GM04503 (cell line): ENCODE measurements at regions not wholly inside any gene's neighbourhood (a gene's known extent, or its start where the extent isn't known, plus 50 kb on each side); places are given as distances from the start of the nearest gene placed in this dataset.

ENCODE experiments used
- DNase-seq: peaks from one replicate; pipeline ENCODE4 v3.0.0-alpha.2; 2012; ENCODE audit warnings: low read depth

DNA sequence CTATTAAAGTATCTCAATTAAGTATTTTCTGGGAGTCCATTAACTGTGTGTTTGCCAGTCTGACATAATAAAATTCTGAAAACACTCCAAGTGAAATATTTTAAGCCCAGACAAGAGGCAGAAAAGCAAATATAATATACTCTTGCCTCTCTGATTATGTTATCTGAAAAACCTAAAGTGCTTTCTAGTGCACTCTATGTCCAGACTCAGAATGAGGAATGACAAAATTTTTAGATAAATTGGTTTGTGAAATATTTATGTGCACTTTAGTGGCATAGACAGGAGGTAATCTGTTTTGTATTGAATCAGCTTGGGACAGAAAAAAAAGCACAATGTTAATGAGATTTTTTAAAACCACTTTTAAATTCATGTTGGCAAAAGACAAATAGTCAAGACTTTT is 508.2 kb upstream of the SUCLG2 start:
- DNase-seq, result no peak

DNA sequence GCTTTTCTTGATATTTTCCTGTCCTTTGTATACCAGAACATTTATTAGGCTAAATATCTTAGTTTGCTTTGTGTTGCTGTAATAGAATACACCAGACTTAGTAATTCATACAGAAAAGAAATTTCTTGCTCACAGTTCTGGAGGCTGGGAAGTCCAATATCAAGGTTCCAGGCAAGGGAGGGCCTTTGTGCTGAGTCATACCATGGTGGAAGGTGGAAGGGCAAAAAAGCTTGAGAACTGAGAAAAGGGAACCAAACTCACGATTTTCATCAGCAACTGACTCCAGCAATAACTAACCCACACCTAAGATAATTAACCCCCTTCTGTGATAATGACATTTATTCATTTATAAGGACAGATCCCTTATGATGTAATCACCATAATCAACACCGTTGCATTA is 496.9 kb upstream of the SUCLG2 start:
- no peak for DNase-seq

DNA sequence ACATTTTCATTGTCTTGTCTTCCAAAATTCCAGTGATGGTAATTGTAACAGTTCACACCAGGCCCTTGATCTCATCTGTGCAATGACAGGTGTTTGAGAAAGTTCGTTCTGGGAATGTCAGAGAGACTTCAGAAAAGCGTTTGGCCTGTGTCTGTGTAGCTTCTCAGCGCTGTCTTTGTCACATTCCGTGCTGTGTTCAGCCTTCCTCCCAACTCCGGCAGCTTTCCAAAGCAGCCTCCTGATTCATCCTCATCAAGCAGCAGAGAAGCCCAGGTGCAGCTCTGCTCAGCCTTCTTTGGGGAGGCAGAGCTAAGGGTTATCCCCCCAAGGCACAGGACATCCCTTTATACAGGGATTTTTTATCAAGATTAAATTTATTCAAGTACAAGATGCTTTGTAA is 494.0 kb upstream of the SUCLG2 start:
- DNase-seq, result no peak

DNA sequence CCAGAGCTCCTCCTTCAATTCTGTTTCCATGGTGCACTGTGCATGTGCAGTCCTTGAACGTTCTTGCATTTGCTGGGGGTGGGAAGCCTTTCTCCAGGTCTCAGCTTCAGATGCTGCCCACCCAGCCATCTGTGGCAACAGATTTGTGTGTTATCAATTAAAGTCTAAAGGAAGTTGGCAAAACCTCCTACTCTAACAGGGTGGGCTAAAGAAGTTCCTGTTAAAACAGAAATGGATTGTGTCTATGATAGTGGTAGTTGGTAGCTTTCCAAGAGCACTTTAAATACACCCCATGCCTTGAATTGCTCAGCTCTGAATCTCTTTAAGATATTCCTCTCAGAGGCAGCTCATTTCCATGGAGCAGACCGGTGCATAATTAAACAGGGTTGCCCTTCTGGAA is 488.0 kb upstream of the SUCLG2 start:
- no peak for DNase-seq

DNA sequence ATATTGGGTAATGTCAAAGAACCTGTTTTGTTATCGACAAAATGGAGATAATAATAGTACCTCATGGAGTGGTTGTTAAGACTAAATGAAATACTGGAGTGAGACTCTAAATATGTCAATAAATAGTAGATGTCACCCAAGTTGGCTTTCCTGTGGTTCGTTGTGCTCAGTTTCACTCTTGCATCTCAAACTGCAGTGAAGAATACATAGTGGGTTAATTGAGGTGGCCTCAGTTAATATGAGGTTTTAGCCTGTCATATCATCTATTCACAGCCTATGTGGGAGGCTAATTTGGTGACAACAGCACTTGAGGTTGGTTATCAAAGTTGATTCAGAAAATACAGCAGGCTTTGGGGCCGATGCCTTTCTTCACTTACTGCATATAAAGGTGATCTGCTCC is 485.5 kb upstream of the SUCLG2 start:
- DNase-seq, result no peak

DNA sequence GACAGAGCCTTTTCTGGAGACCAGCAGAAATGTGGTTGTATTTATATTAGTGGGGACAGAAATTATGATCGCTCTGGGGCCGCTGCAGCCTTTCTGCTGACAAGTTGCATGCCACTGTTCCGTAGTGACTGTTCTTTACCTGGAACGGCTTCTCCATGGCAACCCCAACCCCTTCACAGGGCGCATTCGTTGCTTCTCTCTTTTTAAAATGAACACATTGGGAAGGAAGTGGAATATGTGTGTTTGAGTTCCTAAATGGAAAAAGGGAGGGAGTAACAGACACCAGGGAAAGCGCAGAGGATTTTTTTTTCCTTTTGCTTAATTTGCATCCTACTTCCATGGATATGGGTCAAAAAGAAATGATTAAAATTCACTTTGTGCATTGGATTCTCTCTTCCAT is 482.0 kb upstream of the SUCLG2 start:
- no peak for DNase-seq

DNA sequence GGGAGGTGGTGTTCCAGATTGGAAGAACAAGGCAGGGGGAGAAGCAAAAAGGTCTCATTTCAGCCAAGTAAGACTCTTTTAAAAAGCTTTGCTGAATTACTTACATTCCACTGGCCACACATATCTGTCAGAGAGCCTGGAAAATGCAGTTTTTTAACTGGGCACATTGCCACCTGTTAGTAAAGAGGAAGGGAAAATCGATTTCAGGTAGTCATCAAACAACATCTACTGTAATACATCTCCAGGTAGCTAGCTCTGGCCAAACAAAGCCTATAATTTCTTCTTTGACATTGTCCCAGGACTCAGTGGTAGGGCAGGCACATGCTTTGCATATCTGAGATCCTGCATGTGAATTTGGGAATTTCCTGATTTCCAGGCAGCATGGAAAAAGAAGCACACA is 480.7 kb upstream of the SUCLG2 start:
- no peak for DNase-seq

DNA sequence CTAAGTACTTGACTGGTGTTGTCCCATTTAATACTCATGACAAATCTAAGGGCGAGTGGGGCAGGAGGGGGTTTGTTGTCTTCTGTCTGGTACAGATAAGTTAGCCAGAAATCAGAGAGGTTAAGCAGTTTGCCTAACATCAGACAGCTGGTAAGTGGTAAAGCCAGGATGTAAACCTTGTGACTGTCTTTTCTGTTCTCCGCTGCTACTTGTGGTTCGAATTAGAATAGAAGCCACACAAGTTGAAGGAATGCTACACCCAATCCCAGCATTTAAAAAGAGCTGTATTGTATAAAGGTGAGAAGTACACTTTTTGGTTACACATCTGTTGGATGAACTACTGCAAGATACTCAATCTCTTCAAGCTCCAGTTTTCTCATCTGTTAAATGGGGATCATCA is 474.7 kb upstream of the SUCLG2 start:
- no peak for DNase-seq

DNA sequence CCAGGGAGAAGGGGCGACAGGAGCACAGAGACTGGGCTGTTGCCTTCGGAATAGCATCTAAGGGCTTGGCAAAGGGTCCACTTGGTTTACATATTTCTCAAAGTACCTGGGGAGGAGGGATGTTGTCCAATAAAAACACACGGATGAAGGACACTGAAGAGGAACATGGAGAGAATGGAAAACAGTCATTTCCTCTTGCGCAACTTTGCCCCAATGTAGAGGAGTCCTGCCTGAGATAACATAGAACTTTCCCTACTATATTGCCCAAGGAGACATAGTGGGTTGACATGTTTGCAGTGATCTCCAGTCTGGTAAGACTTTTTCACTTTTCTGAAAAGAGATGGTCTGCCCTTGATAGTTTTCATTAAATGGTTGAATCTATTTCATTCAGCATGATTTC is 468.8 kb upstream of the SUCLG2 start:
- no peak for DNase-seq

DNA sequence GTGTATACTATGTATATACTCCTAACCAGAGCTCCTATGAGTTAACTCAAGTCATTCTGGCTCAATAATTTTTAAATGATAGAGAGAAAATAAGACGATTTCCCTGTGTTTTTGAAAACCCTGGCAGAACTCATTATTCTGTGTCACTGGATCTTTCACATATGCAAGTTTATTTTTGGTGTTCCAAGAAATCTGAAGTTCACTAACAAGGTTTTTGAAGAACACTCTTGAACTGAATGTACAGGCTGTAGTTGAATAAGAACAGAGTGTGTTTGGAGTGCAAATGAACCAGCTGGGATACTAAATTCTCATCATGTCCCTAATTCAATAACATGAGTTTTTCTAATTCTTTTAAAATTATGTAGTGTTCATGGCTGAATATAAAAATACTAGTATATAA is 466.9 kb upstream of the SUCLG2 start:
- no peak for DNase-seq

DNA sequence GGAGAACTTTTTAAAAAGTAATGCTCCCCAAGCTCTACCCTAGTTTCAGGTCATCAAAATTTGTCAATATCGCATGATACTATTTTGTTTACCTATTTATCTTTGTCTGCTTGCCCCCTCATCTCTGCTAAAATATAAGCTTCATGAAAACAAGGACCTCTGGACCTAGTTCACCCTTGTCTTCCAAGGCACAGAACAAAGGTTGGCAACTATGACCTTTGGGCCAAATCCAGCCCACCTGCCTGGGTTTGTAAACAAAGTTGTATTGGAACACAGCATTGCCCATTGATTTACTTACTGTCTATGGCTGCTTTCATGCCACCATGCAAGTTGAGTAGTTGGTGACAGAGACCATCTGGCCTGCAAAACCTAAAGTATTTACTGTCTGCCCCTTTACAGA is 462.2 kb upstream of the SUCLG2 start:
- no peak for DNase-seq

DNA sequence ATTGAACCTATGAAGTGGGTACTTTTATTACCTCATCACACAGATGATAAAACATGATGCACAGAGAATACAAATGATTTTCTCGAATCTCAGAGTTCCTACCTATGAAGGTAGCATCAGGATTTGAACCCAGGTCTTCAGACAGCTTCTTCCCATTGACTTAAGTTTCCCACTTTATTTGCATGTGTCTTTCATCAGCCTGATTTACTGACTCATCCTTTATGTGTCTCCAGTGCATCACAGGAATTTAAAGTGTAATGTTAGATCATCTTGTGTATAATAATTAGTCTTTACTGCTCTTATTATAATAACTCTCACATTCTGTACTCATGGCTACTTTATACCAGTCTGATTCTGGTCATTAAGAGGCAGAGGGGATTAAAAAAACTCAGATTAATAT is 449.4 kb upstream of the SUCLG2 start:
- no peak for DNase-seq

DNA sequence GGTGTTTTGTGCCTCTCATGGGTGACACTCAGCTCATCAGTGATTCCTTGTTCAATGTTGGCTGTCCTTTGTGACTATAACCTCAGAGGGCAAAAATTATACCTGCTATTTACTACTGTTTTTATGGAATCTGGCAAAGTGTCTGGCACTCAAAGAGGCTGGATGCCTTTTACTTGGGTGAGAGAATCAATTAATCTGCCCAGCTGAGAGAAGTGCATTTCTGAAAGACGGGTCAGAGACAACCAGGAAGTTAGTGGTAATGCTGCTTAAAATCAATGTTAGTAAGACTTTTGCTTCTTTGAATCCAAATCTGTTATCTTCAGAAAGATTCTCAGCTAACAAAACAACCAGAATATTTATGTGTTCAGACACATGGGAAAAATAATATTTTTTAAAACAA is 436.2 kb upstream of the SUCLG2 start:
- DNase-seq, result no peak

DNA sequence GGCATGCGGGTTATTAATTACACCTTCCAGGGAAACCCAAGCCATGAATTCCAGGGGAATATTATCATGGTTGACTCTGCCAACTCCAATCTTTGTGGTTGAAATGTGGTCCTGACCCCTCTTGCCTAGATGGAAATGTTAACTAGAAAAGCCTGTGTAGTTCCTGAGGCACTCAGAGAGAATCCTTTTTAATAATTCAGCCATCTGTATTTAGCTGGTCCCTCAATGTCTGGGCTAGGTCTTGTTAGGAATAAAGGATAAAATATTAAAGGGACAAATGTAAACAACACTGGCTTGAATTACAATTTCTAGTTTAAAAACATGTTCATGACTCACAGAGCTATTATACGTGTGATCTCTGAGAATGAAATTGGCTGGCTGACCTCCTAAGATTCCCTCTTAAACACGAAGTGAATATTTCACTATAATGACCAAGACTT is 435.2 kb upstream of the SUCLG2 start:
- no peak for DNase-seq

DNA sequence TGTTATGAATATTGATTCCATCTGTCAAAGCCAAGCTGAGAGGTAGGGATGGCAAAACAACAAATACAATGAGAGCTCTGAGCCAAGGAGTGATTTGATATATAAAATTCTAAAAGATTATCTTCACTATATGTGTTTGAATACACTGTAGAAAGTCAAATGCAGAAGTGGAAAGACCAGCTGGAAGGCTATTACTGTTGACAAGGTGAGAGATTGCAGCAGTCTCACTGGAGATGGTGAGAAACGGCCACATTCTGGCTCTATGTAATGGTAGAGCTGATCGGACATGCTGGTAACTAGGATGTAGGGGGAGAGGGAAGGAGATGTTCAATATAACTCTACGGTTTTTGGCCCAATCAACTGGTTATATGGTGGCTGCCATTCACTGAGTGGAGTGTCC is 434.2 kb upstream of the SUCLG2 start:
- DNase-seq, result no peak

DNA sequence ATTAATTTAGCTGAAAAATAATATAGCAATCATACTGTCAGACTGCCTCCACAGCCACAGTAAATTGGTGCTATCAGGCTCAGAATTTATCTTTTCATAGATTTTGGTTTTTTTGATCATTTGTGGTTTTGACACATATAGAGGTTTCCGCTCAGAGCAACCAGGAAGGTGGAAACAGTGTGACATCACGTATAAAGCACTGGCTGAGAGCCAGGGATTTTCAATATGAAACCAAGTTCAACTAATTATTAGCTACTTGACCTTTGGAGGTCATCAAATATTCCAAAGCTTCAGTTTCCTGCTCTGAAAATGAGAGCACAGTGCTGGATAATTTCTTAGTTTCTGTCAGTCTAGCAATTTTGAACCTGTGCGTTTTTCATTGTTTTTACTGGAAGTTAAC is 433.8 kb upstream of the SUCLG2 start:
- DNase-seq, result no peak

DNA sequence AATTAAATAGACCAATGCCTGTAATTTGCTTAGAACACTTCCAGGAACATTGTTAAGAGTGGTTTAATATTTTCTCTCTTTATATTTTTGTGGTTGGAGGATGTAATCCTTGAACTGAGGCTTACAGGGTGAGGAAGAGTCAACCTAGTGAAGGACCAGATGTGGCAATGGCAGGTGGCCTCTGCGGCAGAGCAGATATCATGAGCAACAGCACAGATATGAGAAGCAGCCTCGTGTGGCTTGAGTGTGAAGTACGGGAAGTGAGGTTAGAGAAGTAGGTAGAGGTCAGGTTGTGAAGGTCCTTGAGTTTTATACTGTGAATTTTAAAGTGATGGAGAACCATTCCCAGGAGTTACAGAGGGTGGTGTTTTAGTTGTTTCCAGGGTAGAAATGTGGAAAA is 417.6 kb upstream of the SUCLG2 start:
- DNase-seq, result no peak

DNA sequence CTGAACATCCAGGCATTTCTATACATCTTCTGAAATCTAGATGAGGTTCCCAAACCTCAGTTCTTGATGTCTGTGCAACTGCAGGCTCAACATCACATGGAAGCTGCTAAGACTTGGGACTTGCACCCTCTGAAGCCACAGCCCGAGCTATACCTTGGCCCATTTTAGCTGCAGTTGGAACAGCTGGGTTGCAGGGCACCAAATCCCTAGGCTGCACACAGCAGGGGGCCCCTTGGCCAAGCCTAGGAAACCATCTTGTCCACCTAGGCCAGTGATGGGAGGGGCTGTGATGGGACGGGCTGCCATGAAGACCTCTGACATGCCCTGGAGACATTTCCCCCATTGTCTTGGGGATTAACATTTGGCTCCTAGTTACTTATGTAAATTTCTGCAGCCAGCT is 415.8 kb upstream of the SUCLG2 start:
- DNase-seq, result no peak

DNA sequence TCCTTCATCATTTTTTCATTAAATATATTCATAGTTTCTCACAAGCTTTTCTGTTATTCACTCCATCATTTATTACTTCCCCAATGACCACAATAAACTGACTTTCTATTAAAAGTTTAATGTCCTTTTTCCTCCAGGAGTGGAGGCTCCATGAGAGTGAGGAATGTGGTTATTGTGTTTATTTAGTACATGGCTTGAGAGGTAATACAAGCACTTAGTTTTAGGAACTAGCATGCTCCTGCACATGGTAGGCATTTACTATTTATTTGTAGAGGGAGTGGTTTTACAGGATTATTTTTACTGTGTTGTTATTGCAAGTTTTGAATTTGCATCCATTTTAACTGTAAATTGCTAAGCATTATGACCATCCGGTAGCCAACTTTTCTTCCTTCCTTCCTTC is 412.9 kb upstream of the SUCLG2 start:
- DNase-seq, result no peak

DNA sequence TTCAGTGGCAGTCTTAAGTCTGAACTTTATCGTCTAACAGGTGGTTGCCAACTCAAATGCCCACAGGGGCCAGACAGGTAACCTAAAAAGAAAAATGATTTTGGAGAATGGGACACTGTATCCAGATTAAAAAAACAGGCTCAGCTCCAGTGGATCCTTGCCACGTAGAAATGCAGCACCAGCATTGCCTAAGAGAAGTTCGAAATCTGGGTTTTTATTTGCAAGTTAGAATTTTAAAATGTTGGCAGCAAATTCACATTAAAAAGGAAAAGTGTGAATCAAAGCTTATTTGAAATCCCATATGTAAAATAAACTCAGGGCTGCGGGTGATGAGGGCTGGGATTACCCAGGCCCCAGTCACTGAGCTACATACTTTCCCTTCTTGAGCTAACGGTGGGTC is 408.5 kb upstream of the SUCLG2 start:
- DNase-seq, result no peak

DNA sequence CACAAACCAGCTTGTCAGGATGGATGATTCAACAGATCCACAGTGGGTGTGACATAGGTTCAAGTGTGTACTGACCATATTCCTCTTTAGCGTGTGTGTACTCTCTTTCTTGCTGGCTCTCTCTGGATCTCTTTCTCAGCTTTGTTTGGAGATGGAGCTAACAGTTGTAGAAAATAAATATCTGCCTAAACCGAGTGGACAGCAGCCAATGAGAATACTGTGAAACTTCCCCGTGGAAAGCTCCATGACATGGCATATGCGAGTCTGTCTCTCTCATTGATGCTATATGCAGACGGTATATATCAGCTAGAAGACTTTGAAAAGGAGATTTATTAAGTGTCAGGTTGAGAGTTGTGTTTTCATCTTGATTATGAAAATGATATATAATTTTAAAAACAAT is 406.5 kb upstream of the SUCLG2 start:
- no peak for DNase-seq

DNA sequence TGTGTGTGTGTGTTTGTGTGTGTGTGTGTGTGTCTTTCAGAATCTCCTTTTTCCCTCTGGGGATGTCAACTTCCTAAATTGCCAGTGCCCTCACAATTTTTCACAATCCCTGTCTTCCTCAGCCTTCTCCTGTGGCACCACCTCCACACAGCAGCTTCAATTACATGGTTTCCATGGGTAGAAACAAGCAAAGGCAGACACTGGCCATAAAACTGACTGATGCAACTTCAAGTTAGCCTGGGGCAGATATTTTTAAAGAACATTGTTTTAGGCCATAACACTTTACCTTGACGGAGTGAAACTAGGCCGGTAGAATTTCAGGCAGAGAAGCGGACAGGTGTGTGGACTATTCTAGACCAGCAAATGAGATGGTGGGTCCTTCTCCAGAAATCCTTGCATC is 405.8 kb upstream of the SUCLG2 start:
- DNase-seq, result no peak

DNA sequence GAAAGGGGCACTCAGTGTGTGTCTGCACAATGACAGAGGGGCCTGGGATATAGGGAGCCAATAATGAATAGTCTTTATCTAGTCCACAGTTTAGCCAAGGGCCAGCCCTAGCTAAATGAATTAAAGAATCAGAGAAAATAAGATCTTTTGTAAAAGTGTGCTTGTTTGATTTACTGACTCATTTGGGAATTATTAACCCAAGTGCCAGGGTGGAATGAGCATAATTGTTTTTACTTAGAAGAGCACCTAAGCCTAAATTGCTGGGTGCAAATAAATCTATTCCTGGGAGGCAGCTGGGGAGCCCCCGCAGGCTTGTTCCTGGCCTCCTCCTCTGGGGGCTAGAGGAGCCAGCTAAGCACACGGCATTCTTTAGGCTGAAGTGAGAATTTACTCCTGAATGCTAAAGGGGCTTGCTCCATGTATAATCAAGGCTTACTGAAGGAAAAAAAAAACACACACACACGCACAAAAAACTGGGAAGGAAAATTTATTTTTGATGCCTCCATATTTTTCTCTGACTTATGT is 405.3 kb upstream of the SUCLG2 start:
- no peak for DNase-seq

DNA sequence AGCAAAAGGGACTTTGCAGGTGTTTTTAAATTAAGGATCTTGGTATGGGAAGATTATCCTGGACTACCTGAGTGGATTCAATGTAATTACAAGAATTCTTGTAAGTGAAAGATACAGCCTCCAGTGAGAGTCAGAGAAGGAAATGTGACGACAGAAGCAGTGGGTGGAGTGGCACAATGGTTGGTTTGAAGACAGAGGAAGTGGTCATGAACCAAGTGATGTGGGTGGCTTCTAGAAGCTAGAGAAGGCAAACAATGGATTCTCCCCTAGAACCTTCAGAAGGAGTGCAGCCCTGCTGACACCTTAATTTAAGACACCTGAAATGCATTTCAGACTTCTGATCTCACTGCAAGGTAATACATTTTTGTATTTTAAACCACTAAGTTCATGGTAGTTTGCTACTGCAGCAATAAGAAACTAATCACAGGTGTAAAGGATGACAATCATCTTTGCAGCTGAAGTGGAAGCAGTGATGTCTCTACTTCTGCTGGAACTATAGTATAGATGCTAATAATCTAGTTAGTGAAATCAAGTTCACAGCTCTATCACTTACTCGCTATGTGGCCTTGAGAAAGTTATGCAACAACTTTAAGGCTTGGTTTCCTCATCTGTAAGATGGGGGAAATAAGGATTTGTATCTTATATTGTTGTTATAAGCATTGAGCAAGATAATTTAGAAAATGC is 403.4 kb upstream of the SUCLG2 start:
- DNase-seq, result no peak

DNA sequence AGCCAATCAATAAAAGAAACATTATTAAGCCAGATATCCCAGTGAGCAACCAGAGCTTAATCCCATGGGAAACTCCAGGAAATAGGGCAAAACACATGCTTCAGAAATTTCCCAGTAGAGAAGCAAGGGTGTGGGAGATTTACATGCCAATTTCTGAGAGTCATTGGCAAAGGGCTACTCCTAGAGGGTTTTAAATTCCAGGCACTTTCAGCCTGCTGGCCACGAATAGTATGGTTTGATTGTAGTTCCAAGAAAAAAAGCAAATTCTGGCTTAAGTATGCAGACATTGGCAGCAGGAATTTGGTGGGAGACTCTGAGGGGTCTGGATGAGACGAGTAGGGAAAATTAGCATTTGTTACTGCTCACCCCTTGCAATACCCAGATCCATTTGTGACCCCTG is 402.1 kb upstream of the SUCLG2 start:
- no peak for DNase-seq
